ENCODE measurements at regions not wholly inside any gene's neighbourhood (a gene's known extent, or its start where the extent isn't known, plus 50 kb on each side); places are given as distances from the start of the nearest gene placed in this dataset.

DNA sequence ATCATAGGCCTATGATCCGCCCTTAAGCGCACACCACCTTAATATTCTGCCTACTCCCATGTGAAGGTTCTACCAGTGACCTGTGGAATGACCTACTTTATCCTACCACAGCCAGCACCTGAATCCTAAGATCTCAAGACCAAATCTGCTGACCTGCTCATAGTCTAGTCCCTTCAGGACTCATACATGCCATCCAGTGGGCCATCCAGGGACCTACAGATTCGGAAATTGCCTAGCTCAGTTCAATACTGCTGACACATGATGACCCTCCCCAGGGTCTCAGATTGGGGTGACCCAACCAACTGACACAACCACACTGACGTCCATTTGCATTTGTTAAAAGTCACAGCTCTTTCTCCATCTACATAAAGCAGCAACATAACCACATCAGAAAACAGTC lies 443.8 kb upstream of the ST8SIA4 start:
- no peak for TF ChIP-seq CTCF (IDR thresholded peaks at IDR 0.05; ENCODE audit: low read depth, low read length, poor library complexity, severe bottlenecking)
- no peak for TF ChIP-seq EZH2phosphoT487 (IDR thresholded peaks at IDR 0.05; ENCODE audit: borderline replicate concordance, low read length)

All from DOHH2 (cell line).